Stimulated activated CD8-positive, alpha-beta memory T cell treated with anti-CD3 and anti-CD28 coated beads, Interleukin-12 subunit alpha, Interleukin-12 subunit beta, amount 100 ng/mL, for 24 hours (primary cell): ENCODE measurements at regions not wholly inside any gene's neighbourhood (a gene's known extent, or its start where the extent isn't known, plus 50 kb on each side); places are given as distances from the start of the nearest gene placed in this dataset.

ENCODE experiments used
- DNase-seq: peaks from one replicate; pipeline ENCODE4 v3.0.0-alpha.2; 2020; ENCODE audit errors: extremely low read depth

- DNase-seq: no peak
Observed at GRCh38 chr6:12381587-12381986, 91.4 kb downstream of the EDN1 start.

GRCh38 chr6:12383448-12383847, 93.3 kb downstream of the EDN1 start:
- DNase-seq: no peak

DNA sequence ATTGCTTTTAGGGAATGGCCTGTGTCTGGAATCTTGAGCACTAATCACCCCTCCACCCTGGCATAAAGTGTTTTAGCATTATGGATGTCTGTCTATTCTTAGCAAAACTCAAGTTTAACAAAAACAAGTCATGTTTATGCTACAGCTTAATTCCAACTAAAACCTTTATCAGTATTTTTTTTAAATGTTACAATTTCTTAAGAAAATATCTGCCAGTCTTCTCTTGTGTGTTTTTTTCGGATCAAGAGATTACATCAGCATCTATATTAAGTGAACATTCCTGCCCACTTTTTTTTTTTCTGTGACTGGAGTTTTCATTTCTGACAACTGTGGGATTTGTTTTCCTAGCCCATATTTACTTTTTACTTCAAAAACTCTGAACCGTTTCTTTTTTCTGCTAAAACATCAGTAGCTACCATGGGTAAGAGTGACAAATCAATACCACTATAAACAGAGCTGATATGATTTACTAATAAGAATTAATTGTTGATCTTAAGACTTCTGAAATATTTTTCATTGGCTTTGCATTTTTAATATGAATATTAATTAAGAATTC, 94.3 kb downstream of the EDN1 start:
- DNase-seq: no peak

DNA sequence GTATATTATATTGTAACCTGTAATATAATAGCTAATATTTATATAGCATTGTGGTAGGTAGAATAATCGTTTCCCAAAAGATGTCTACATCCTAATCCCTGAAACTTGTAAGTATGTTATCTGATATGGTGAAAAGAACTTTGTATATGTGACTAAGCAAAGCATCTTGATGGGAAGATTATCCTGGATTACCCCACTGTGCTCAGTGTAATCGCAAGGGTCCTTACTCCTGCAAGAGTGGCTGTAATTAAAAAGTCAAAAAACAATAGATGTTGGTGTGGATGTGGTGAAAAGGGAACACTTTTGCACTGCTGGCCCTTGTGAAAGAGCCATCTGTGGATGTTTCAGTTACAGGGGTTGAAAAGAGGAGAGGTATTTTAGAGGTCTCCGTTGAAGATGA, 95.2 kb downstream of the EDN1 start:
- no peak for DNase-seq

GRCh38 chr6:12386816-12387215, 96.7 kb downstream of the EDN1 start:
- DNase-seq: no peak

DNA sequence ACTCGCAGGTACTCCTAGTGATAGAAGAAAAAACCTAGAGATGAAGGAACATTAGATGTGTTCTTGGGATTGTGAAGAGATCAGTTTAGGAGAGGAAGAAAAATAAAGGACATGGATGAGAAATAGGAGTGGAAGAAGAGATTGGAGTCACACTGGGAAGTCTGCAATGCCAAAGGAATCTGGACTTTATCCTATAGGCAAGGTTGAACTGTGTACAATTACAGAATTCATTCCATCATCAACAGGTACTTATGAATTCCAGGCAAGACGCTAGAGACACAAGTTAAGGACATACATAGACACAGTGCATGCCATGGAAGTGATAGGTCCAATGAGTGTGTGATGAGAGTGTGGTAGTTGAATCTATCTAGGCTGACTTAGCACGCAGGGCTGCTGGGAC, 101.3 kb downstream of the EDN1 start:
- no peak for DNase-seq

GRCh38 chr6:12392490-12392889, 102.3 kb downstream of the EDN1 start:
- DNase-seq: no peak

DNA sequence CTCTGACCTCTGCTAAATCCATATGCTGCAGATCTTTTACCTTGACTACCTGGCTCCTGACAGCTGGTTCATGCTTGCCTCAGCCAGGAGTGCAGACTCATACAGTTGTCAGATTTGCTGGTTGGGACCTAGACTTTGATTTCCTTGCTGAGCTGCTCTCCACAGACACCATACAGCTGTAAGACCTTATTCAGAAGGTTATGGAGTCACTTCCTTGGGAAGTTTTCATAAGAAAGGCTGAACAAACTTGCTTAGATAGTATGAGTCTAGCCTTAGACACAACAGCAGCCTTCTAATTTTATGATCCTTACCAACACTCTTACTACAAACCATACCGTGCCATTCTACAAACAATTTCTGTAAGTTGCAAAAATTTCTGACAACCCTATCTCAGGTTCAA, 102.9 kb downstream of the EDN1 start:
- DNase-seq: no peak

DNA sequence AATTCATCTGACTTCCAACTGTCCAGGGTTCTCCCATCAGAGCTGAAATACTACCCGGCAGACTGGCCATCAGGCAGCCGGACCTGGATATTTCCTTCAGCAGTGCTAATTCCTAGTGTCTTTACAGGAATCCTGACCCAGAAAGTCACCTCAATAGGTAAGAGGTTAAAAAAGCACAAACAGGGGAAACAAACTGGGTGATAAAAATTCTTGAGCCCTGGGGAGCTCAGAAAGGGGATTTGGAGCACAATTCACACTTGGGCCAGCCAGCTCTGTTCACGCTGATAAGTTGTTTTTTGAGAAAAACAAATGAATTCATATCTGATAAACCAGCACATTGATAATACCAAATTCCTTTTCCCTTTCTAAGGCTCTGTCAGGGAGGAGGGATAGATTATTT, 104.0 kb downstream of the EDN1 start:
- no peak for DNase-seq

DNA sequence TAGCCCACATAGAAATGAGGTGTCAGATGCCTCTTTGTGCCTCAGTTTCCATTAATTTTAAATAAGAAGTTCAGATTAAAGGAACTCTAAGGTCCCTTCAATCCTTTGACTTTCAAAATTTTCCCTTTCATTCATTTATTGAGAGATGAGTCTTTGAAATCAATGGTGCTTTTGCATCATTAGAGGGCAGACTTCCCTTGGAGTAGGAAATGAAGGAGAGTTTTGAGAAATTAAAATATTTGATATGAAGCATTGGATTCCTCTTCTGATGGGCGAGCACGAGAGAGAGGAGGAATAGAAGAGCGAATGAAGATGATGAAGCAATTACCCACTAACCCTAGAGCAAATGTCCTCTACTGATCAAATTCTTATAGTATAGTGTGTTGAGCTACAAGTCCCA, 105.7 kb downstream of the EDN1 start:
- DNase-seq: no peak

DNA sequence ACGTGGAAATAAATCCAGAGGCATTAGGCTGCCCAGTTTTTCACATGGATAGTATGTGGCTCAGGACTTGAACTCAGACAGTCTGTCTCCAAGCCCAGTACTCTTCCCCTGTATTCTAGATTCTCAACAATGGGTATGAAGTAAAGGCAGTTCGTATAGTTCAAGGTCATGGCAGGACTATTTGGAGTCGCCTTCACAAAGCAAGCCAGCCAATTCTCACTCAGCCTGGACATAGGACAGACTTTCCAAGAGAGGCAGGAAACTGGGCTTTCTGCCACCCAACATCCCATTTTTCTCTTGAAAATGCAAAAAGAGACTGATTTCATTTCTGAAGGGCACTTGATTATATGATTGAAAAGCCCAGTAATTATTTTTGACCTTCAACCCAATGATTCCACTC, 111.0 kb downstream of the EDN1 start:
- no peak for DNase-seq

- DNase-seq: no peak
Observed at GRCh38 chr6:12403201-12403826, 113.2 kb downstream of the EDN1 start.

DNA sequence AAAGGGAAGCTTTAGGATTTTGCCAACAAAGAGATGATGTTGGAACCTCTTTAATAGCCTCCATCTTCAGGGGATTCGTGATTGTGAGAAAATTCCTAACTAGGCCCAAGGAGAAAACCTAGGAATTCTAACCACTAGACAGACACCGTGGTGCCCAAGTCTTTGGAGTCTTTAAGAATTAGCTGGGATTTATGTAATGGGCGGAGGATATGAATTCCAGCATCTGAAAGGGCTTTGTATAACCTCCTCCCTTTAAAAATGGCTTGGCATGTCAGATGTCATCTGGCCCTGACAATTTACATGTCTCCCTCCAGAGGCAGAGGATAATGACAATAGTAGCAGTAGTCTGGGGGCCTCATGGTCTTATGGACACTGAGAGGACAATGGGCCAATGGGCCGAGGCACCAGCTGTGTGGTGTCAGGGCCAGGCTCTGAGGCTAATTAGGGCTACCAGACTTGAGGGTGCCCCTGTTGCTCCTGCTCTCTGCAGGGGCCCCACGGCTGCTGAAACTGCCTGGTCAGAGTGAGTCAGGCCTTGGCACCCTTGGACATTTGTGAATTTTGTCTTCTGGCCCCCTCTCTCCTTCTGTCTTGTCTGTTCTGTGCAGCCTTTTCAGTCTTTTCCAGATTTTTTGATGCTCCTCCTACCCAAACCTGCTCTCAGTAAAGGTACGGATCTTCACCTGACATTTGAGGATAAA, 113.9 kb downstream of the EDN1 start:
- no peak for DNase-seq

DNA sequence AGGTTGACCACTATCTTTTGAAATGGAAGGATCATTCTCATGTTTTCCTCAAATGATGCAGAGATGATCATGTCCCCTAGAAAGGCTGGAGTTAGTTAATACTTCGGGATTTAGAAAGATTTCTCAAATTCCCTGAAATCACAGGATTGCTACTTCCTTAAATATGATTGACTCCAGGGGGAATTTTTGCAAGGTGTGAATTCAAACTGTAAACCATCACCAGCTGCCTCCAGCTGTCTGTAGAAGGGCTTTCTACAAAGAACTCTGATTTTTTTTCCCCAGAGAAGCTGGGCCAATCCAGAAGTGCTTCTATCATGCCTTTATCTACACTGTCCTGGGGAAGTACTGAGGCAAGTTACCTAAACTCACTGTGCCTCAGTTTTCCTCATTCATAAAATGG, 114.5 kb downstream of the EDN1 start:
- no peak for DNase-seq

DNA sequence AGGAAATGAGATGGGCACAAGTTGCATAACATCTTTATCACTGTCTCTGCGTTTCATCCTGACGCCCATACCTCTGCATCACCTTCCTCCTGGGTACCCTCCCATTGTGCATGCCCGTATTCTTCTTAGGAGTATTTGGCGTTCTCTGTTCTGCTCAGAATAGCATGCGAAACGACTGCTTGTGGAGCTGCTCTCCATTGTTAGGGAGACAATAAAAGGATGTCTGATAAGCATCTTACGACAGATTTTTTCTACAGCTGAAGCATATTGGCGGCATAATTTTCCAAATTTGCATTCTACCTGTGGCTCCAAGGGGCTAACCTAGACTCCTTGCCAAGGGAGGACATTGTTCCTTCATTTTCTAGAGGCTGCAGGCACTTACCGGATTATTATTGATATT, 118.6 kb downstream of the EDN1 start:
- DNase-seq: no peak

- no peak for DNase-seq
Observed at GRCh38 chr6:12410946-12411345, 120.8 kb downstream of the EDN1 start.

DNA sequence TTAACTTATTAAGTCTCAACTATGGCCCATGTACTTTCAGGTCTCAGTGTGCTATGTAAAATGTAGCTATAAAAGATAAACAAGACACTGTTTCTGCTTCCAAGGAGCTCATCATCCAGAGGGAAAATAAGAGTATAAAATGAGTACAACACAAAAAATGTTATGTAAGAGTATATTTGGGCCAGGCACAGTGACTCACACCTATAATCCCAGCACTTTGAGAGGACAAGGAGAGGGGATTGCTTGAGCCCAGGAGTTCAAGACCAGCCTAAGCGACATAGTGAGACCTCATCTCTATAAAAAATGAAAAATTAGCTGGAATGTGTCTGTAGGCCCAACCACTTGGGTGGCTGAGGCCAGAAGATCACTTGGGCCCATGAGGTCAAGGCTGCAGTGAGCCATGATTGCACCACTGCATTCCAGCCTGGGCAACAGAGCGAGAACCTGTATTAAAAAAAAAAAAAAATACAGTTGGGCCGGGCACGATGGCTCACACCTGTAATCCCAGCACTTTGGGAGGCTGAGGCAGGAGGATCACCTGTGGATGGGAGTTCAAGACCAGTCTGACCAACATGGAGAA, 124.0 kb downstream of the EDN1 start:
- no peak for DNase-seq

- DNase-seq: no peak
Observed at GRCh38 chr6:12415980-12416598, 125.9 kb downstream of the EDN1 start.

DNA sequence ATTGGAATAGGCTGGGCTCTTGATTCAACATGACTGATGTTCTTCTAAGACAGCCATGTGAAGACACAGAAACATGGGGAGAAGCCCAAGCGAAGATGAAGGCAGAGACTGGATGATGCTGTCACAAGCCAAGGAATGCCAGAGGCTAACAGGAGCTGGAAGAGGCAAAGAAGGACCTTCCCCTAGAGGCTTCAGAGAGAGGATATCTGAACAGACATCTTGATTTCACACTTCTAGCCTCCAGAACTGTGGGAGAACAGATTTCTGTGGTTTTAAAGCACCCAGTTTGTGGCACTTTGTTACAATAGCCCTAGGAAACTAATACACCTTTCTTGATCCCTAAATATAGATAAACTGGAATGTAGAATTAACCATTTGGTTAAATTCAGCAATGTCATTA, 127.0 kb downstream of the EDN1 start:
- no peak for DNase-seq

GRCh38 chr6:12418946-12419345, 128.8 kb downstream of the EDN1 start:
- no peak for DNase-seq

DNA sequence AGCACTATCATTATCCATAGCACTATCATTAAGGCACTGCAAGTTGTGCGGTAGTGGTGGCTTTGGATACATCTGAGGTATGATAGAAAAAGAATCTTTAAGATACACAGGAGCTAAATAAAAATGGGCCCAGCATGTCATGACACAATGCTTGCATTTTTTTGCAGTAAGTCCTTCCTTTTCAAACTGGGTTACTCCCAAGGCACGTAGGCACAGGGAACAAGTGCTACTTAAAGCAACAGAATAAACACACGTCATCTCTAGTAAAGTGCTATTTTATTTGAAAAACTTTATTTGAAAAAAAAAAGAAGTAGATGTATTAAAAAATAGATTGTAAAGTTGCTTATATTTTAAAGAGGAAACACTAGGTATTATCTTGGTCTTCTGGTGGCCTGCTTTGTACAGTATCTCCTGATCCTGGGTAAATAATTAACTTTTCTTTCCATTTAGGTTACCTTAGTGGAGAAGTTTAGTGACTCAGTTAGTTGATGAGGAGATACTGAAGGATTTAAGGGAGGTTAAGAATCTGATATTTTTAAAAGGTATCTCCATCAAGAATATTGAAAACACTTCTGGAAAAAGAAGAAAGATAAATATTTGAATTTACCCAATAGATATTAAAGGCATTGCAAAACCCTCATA, 129.6 kb downstream of the EDN1 start:
- DNase-seq: no peak

GRCh38 chr6:12420626-12421025, 130.5 kb downstream of the EDN1 start:
- no peak for DNase-seq
